Endodermal cell (in vitro differentiated cells): ENCODE measurements at regions not wholly inside any gene's neighbourhood (a gene's known extent, or its start where the extent isn't known, plus 50 kb on each side); places are given as distances from the start of the nearest gene placed in this dataset.

ENCODE experiments used
- DNase-seq: peaks from one replicate; pipeline ENCODE4 v3.0.0-alpha.2; 2017
- H3K27ac ChIP-seq: 2 replicates; pipeline ENCODE4 v1.5.1; 2013; ENCODE audit warnings: mild to moderate bottlenecking, low read depth, low read length, moderate library complexity
- H3K27me3 ChIP-seq: 2 replicates; pipeline ENCODE4 v1.6.1; 2013; ENCODE audit warnings: mild to moderate bottlenecking, low read length, moderate library complexity; ENCODE audit not compliant: insufficient read depth, control insufficient read depth, poor library complexity, severe bottlenecking
- H3K36me3 ChIP-seq: 2 replicates; pipeline ENCODE4 v1.7.0; 2013; ENCODE audit warnings: mild to moderate bottlenecking, low read length, moderate library complexity; ENCODE audit not compliant: control insufficient read depth, insufficient read depth
- H3K4me1 ChIP-seq: one replicate; pipeline ENCODE4 v1.7.0; 2013; ENCODE audit warnings: low read length; ENCODE audit not compliant: control insufficient read depth, insufficient read depth
- H3K4me3 ChIP-seq: 2 replicates; pipeline ENCODE4 v1.5.1; 2013; ENCODE audit warnings: mild to moderate bottlenecking, low read length, moderate library complexity
- H3K9ac ChIP-seq: 2 replicates; pipeline ENCODE4 v1.6.1; 2013; ENCODE audit warnings: mild to moderate bottlenecking, low read length, moderate library complexity; ENCODE audit not compliant: poor library complexity, severe bottlenecking; ENCODE audit errors: extremely low read depth
- H3K9me3 ChIP-seq: 2 replicates; pipeline ENCODE4 v1.6.1; 2013; ENCODE audit warnings: mild to moderate bottlenecking, low read length, moderate library complexity; ENCODE audit not compliant: control insufficient read depth
- H3K27ac Mint-ChIP-seq: 2 replicates; pipeline ENCODE4 v1.8.0; 2020; ENCODE audit warnings: mixed read lengths
- H3K27me3 Mint-ChIP-seq: 2 replicates; pipeline ENCODE4 v1.8.0; 2021; ENCODE audit warnings: mild to moderate bottlenecking, mixed read lengths; ENCODE audit not compliant: insufficient read depth
- H3K36me3 Mint-ChIP-seq: 2 replicates; pipeline ENCODE4 v1.8.0; 2020; ENCODE audit warnings: low read depth, mixed read lengths
- H3K4me1 Mint-ChIP-seq: 2 replicates; pipeline ENCODE4 v1.8.0; 2020; ENCODE audit warnings: mixed read lengths
- H3K4me3 Mint-ChIP-seq: 2 replicates; pipeline ENCODE4 v1.8.0; 2020; ENCODE audit warnings: mild to moderate bottlenecking, moderate library complexity, mixed read lengths
- H3K9me3 Mint-ChIP-seq: 2 replicates; pipeline ENCODE4 v1.8.0; 2020; ENCODE audit warnings: mild to moderate bottlenecking, mixed read lengths
- CTCF ChIP-seq: fragments of 200-600 bp; sonication (generic); conservative IDR thresholded peaks from 2 replicates; pipeline ENCODE4 v1.5.0; 2021; ENCODE audit warnings: antibody characterized with exemption, mild to moderate bottlenecking
- WGBS, 2 experiments: methylation state at CpG; one replicate each; pipeline versions ENCODE4 v1.1.5 to v1.1.7; 2013; ENCODE audit warnings: missing lambda C conversion rate in 2 of 2, mixed read lengths in 1 of 2; ENCODE audit not compliant: insufficient coverage in 1 of 2, insufficient read length in 1 of 2; 5-methylcytosine and 5-hydroxymethylcytosine counted together

- Histone ChIP-seq H3K27me3 (no peaks in the 10 kb centered on the region), H3K4me1 (no peaks in the 10 kb centered on the region), H3K4me3 (no peak overlapping the region), H3K27ac (peak overlapping the region; percentile 89), H3K9me3 (no peaks in the 10 kb centered on the region), H3K36me3 (no peaks in the 10 kb centered on the region), H3K9ac (no peak overlapping the region)
- Mint-ChIP-seq H3K27ac (no peak overlapping the region), H3K9me3 (no peaks in the 10 kb centered on the region), H3K4me3 (no peak overlapping the region), H3K4me1 (peaks cover 1% of the 10 kb centered on the region), H3K36me3 (no peaks in the 10 kb centered on the region), H3K27me3 (no peaks in the 10 kb centered on the region)
- WGBS, 2 experiments = 77 to 87% methylated on average over 4 to 10 of the region's 10 CpGs
- TF ChIP-seq CTCF = no peak
- no peak for DNase-seq
These were observed 1268.2 kb upstream of the TMEM132C start for GRCh38 chr12:126998747-126999285.

GRCh38 chr12:126999352-126999751 is 1267.6 kb upstream of the TMEM132C start:
- H3K4me1 Mint-ChIP-seq = peaks cover 6% of the 10 kb centered on the region
- WGBS, 2 experiments = 91 to 92% methylated on average over 5 of the region's 5 CpGs
- Histone ChIP-seq H3K36me3 (no peaks in the 10 kb centered on the region), H3K27me3 (no peaks in the 10 kb centered on the region), H3K9ac (no peak overlapping the region), H3K4me1 (no peaks in the 10 kb centered on the region), H3K9me3 (no peaks in the 10 kb centered on the region), H3K4me3 (no peak overlapping the region), H3K27ac (no peak overlapping the region)
- H3K4me3 Mint-ChIP-seq = no peak overlapping the region
- no peak for TF ChIP-seq CTCF
- no peaks in the 10 kb centered on the region for H3K27me3 Mint-ChIP-seq
- no peak overlapping the region for H3K27ac Mint-ChIP-seq
- H3K9me3 Mint-ChIP-seq = no peaks in the 10 kb centered on the region
- DNase-seq = no peak
- H3K36me3 Mint-ChIP-seq = no peaks in the 10 kb centered on the region

- H3K9me3 Mint-ChIP-seq = no peaks in the 10 kb centered on the region
- H3K27me3 ChIP-seq = no peaks in the 10 kb centered on the region
- 62 to 92% methylated on average over 2 to 3 of the region's 3 CpGs for WGBS, 2 experiments
These were observed 1261.6 kb upstream of the TMEM132C start for GRCh38 chr12:127005406-127005805.

More at GRCh38 chr12:127005406-127005805, 1261.6 kb upstream of the TMEM132C start:
- Histone ChIP-seq H3K4me1 (no peaks in the 10 kb centered on the region), H3K9me3 (no peaks in the 10 kb centered on the region), H3K9ac (no peak overlapping the region), H3K27ac (no peak overlapping the region), H3K4me3 (no peak overlapping the region), H3K36me3 (no peaks in the 10 kb centered on the region)
- Mint-ChIP-seq H3K27ac (no peak overlapping the region), H3K36me3 (no peaks in the 10 kb centered on the region), H3K4me1 (peaks cover 6% of the 10 kb centered on the region), H3K27me3 (no peaks in the 10 kb centered on the region), H3K4me3 (no peak overlapping the region)
- no peak for DNase-seq
- no peak for TF ChIP-seq CTCF
